ENCODE measurements at regions not wholly inside any gene's neighbourhood (a gene's known extent, or its start where the extent isn't known, plus 50 kb on each side); places are given as distances from the start of the nearest gene placed in this dataset.

GRCh38 chr5:129362456-129362855 lies 97.6 kb upstream of the ADAMTS19 start (continued):
- TF ChIP-seq EGR2 (tag by site-specific recombination; IDR thresholded peaks at IDR 0.05; ENCODE audit: low read depth), result no peak
- TF ChIP-seq, protein P1, sequence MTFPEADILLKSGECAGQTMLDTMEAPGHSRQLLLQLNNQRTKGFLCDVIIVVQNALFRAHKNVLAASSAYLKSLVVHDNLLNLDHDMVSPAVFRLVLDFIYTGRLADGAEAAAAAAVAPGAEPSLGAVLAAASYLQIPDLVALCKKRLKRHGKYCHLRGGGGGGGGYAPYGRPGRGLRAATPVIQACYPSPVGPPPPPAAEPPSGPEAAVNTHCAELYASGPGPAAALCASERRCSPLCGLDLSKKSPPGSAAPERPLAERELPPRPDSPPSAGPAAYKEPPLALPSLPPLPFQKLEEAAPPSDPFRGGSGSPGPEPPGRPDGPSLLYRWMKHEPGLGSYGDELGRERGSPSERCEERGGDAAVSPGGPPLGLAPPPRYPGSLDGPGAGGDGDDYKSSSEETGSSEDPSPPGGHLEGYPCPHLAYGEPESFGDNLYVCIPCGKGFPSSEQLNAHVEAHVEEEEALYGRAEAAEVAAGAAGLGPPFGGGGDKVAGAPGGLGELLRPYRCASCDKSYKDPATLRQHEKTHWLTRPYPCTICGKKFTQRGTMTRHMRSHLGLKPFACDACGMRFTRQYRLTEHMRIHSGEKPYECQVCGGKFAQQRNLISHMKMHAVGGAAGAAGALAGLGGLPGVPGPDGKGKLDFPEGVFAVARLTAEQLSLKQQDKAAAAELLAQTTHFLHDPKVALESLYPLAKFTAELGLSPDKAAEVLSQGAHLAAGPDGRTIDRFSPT (tag by site-specific recombination; IDR thresholded peaks at IDR 0.05), result no peak
- TF ChIP-seq, protein P2, sequence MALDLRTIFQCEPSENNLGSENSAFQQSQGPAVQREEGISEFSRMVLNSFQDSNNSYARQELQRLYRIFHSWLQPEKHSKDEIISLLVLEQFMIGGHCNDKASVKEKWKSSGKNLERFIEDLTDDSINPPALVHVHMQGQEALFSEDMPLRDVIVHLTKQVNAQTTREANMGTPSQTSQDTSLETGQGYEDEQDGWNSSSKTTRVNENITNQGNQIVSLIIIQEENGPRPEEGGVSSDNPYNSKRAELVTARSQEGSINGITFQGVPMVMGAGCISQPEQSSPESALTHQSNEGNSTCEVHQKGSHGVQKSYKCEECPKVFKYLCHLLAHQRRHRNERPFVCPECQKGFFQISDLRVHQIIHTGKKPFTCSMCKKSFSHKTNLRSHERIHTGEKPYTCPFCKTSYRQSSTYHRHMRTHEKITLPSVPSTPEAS (tag by site-specific recombination; IDR thresholded peaks at IDR 0.05), result no peak
- no peak for TF ChIP-seq ZNF664 (tag by site-specific recombination; IDR thresholded peaks at IDR 0.05)
- TF ChIP-seq ZNF654 (tag by site-specific recombination; IDR thresholded peaks at IDR 0.05; ENCODE audit: low read depth), result no peak
- TF ChIP-seq ZNF768 (tag by site-specific recombination; IDR thresholded peaks at IDR 0.05), result no peak
- no peak for TF ChIP-seq FEZF1 (tag by site-specific recombination; IDR thresholded peaks at IDR 0.05)
- TF ChIP-seq ZNF211 (tag by site-specific recombination; IDR thresholded peaks at IDR 0.05; ENCODE audit: low read depth), result no peak
- no peak for TF ChIP-seq MZF1 (tag by site-specific recombination; IDR thresholded peaks at IDR 0.05; ENCODE audit: borderline replicate concordance)

- Histone ChIP-seq H3K4me3 (ENCODE audit: low read depth, low read length) (no peak overlapping the region), H3K4me1 (ENCODE audit: control insufficient read depth, insufficient read depth, low read length) (no peaks in the 10 kb centered on the region), H3K9me3 (ENCODE audit: control insufficient read depth, insufficient read depth, low read depth, low read length) (no peaks in the 10 kb centered on the region), H3K36me3 (ENCODE audit: control insufficient read depth in 2 of 2, insufficient read depth in 1 of 2, low read length in 2 of 2) (no peaks in the 10 kb centered on the region), H3K27ac (ENCODE audit: extremely low read depth, low read depth, low read length) (no peak overlapping the region)
- TF ChIP-seq ZNF785 (tag by site-specific recombination; IDR thresholded peaks at IDR 0.05) (no peak), ZNF544 (tag by site-specific recombination; IDR thresholded peaks at IDR 0.05) (no peak), ZSCAN16 (tag by site-specific recombination; IDR thresholded peaks at IDR 0.05) (no peak), KLF7 (tag by site-specific recombination; IDR thresholded peaks at IDR 0.05; ENCODE audit: borderline replicate concordance) (no peak), ZNF350 (tag by site-specific recombination; IDR thresholded peaks at IDR 0.05) (no peak), ZNF37A (tag by site-specific recombination; IDR thresholded peaks at IDR 0.05) (no peak), ZNF664 (tag by site-specific recombination; IDR thresholded peaks at IDR 0.05) (no peak)
- TF ChIP-seq, protein P3, sequence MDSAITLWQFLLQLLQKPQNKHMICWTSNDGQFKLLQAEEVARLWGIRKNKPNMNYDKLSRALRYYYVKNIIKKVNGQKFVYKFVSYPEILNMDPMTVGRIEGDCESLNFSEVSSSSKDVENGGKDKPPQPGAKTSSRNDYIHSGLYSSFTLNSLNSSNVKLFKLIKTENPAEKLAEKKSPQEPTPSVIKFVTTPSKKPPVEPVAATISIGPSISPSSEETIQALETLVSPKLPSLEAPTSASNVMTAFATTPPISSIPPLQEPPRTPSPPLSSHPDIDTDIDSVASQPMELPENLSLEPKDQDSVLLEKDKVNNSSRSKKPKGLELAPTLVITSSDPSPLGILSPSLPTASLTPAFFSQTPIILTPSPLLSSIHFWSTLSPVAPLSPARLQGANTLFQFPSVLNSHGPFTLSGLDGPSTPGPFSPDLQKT (IDR thresholded peaks at IDR 0.05; ENCODE audit: borderline replicate concordance, low read depth, low read length), result no peak
- ChIA-PET CTCF (interaction anchor here (0.7 kb wide), 1 partner anchor 404 kb away, joined by 3 read pairs; no protein-coding TSS in a partner anchor), POLR2A (no interaction called here)
Observed at GRCh38 chr5:129363991-129364390, 96.1 kb upstream of the ADAMTS19 start.

- no peaks in the 10 kb centered on the region for H3K9me3 ChIP-seq (ENCODE audit: control insufficient read depth, insufficient read depth, low read depth, low read length)
- H3K36me3 ChIP-seq (ENCODE audit: control insufficient read depth in 2 of 2, insufficient read depth in 1 of 2, low read length in 2 of 2), result no peaks in the 10 kb centered on the region
- ChIA-PET CTCF (interaction anchor here (0.6 kb wide), 1 partner anchor 10 kb away, joined by 5 read pairs; no protein-coding TSS in a partner anchor), POLR2A (no interaction called here)
- H3K27ac ChIP-seq (ENCODE audit: extremely low read depth, low read depth, low read length), result no peak overlapping the region
- no peaks in the 10 kb centered on the region for H3K4me1 ChIP-seq (ENCODE audit: control insufficient read depth, insufficient read depth, low read length)
- H3K4me3 ChIP-seq (ENCODE audit: low read depth, low read length), result no peak overlapping the region
- TF ChIP-seq KLF8 (tag by site-specific recombination; IDR thresholded peaks at IDR 0.05) (peak; percentile 9; the same call in 1 of the 2 replicates), PRDM6 (tag by site-specific recombination; IDR thresholded peaks at IDR 0.05) (0 out of 2 replicates have a peak, but pooled peaks have one; percentile 21), ZNF664 (tag by site-specific recombination; IDR thresholded peaks at IDR 0.05) (no peak), HOXC10 (CRISPR knock-in tag; IDR thresholded peaks at IDR 0.05) (no peak), ZNF366 (tag by site-specific recombination; conservative IDR thresholded peaks at IDR 0.05) (peak; percentile 56), WT1 (tag by site-specific recombination; IDR thresholded peaks at IDR 0.05) (peak; percentile 42; the same call in 1 of the 2 replicates), REPIN1 (tag by site-specific recombination; IDR thresholded peaks at IDR 0.05; ENCODE audit: low read depth) (no peak), ZNF398 (tag by site-specific recombination; IDR thresholded peaks at IDR 0.05) (peak; percentile 30; the same call in 1 of the 2 replicates)
- TF ChIP-seq, protein P4, sequence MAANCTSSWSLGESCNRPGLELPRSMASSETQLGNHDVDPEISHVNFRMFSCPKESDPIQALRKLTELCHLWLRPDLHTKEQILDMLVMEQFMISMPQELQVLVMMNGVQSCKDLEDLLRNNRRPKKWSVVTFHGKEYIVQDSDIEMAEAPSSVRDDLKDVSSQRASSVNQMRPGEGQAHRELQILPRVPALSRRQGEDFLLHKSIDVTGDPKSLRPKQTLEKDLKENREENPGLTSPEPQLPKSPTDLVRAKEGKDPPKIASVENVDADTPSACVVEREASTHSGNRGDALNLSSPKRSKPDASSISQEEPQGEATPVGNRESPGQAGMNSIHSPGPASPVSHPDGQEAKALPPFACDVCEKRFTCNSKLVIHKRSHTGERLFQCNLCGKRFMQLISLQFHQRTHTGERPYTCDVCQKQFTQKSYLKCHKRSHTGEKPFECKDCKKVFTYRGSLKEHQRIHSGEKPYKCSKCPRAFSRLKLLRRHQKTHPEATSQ (tag by site-specific recombination; IDR thresholded peaks at IDR 0.05), result no peak
Observed at GRCh38 chr5:129367883-129368282, 92.2 kb upstream of the ADAMTS19 start.

Measured in HEK293 (cell line).